ENCODE measurements at regions not wholly inside any gene's neighbourhood (a gene's known extent, or its start where the extent isn't known, plus 50 kb on each side); places are given as distances from the start of the nearest gene placed in this dataset.

GRCh38 chr10:31693491-31693890, 235.1 kb downstream of the ARHGAP12 start:
- no peak for TF ChIP-seq TAF1 (IDR thresholded peaks at IDR 0.05; ENCODE audit: borderline replicate concordance, insufficient read depth, low read length)
- no peak for TF ChIP-seq POLR2AphosphoS5 (IDR thresholded peaks at IDR 0.05; ENCODE audit: low read depth, low read length)
- TF ChIP-seq FOXP2 (optimal IDR thresholded peaks at IDR 0.05; ENCODE audit: borderline replicate concordance, extremely low read depth, extremely low read length, insufficient read depth): no peak
- TF ChIP-seq SIN3A (IDR thresholded peaks at IDR 0.05; ENCODE audit: borderline replicate concordance, insufficient read depth, low read length): no peak
- no peak for TF ChIP-seq REST (IDR thresholded peaks at IDR 0.05; ENCODE audit: insufficient read depth in 1 of 2, low read depth in 2 of 2, low read length in 2 of 2)

- TF ChIP-seq FOXP2 (optimal IDR thresholded peaks at IDR 0.05; ENCODE audit: borderline replicate concordance, extremely low read depth, extremely low read length, insufficient read depth) (no peak), SIN3A (IDR thresholded peaks at IDR 0.05; ENCODE audit: borderline replicate concordance, insufficient read depth, low read length) (no peak), REST (IDR thresholded peaks at IDR 0.05; ENCODE audit: insufficient read depth in 1 of 2, low read depth in 2 of 2, low read length in 2 of 2) (no peak), POLR2AphosphoS5 (IDR thresholded peaks at IDR 0.05; ENCODE audit: low read depth, low read length) (no peak), TAF1 (IDR thresholded peaks at IDR 0.05; ENCODE audit: borderline replicate concordance, insufficient read depth, low read length) (no peak)
Observed at GRCh38 chr10:31689233-31689632, 239.4 kb downstream of the ARHGAP12 start.

GRCh38 chr10:31687663-31688482, 240.8 kb downstream of the ARHGAP12 start:
- TF ChIP-seq SIN3A (IDR thresholded peaks at IDR 0.05; ENCODE audit: borderline replicate concordance, insufficient read depth, low read length) (no peak), TAF1 (IDR thresholded peaks at IDR 0.05; ENCODE audit: borderline replicate concordance, insufficient read depth, low read length) (no peak)

GRCh38 chr10:31686599-31686998, 242.0 kb downstream of the ARHGAP12 start:
- TF ChIP-seq SIN3A (IDR thresholded peaks at IDR 0.05; ENCODE audit: borderline replicate concordance, insufficient read depth, low read length) (no peak), REST (IDR thresholded peaks at IDR 0.05; ENCODE audit: insufficient read depth in 1 of 2, low read depth in 2 of 2, low read length in 2 of 2) (no peak), TAF1 (IDR thresholded peaks at IDR 0.05; ENCODE audit: borderline replicate concordance, insufficient read depth, low read length) (no peak)

GRCh38 chr10:31683682-31684081, 244.9 kb downstream of the ARHGAP12 start:
- TF ChIP-seq TAF1 (IDR thresholded peaks at IDR 0.05; ENCODE audit: borderline replicate concordance, insufficient read depth, low read length) (no peak), POLR2AphosphoS5 (IDR thresholded peaks at IDR 0.05; ENCODE audit: low read depth, low read length) (no peak), FOXP2 (optimal IDR thresholded peaks at IDR 0.05; ENCODE audit: borderline replicate concordance, extremely low read depth, extremely low read length, insufficient read depth) (no peak), SIN3A (IDR thresholded peaks at IDR 0.05; ENCODE audit: borderline replicate concordance, insufficient read depth, low read length) (no peak), REST (IDR thresholded peaks at IDR 0.05; ENCODE audit: insufficient read depth in 1 of 2, low read depth in 2 of 2, low read length in 2 of 2) (no peak)

All from PFSK-1 (cell line).